GM12891 (cell line): ENCODE measurements at regions not wholly inside any gene's neighbourhood (a gene's known extent, or its start where the extent isn't known, plus 50 kb on each side); places are given as distances from the start of the nearest gene placed in this dataset.

Experiments used
- POLR2A ChIP-seq: IDR thresholded peaks from 2 replicates; pipeline ENCODE4 v1.6.1; 2011; ENCODE audit warnings: low read depth, low read length, control low read depth
- SPI1 ChIP-seq: IDR thresholded peaks from 2 replicates; pipeline ENCODE4 v1.6.1; 2011; ENCODE audit warnings: low read depth, low read length, control low read depth

DNA sequence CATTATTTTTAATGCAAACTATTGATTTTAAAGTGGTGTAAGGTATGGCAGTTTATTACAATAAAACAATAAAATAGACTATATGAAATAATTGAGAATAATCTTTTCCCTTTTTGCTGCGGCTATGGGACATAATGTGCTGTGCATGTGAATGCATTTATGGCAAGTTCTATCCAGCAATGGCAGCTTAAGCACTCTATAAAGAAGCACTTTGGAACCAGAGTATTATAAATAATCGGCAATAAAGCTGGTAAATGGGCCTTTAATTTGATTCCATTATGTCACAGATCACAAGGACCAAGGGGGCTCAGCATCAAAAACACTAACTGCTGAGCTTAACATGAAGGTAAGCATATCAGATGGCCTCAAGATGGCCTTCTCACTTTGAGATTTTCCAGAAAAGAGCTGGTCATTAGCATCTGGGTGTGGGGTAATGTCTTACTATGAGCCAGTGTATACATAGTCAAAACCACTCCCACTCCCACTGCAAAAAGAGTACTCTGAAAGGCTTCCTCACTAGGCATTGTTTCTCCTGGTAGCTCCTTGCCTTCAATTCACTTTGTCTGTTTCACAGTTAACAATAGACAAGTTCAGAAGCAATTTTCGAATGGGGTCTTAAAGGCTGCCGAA lies 97.1 kb upstream of the ASTN2 start:
- TF ChIP-seq POLR2A (no peak), SPI1 (no peak)
